Lower leg skin (tissue), 3 donors: ENCODE measurements at regions not wholly inside any gene's neighbourhood (a gene's known extent, or its start where the extent isn't known, plus 50 kb on each side); places are given as distances from the start of the nearest gene placed in this dataset.

Experiments
- CTCF ChIP-seq, 3 donors: fragments of 450-650 bp; IDR thresholded peaks; one replicate each; pipeline ENCODE4 v1.5.1; 2016; ENCODE audit warnings: antibody characterized with exemption in 3 of 3, mild to moderate bottlenecking in 3 of 3, moderate library complexity in 2 of 3
- POLR2A ChIP-seq, 2 donors: fragments of 450-650 bp; IDR thresholded peaks; one replicate each; pipeline ENCODE4 v1.6.1; 2016 to 2017; ENCODE audit warnings: antibody characterized with exemption in 2 of 2, mild to moderate bottlenecking in 1 of 2, moderate library complexity in 1 of 2

- TF ChIP-seq CTCF (IDR thresholded peaks at IDR 0.05) (no peak), POLR2A (IDR thresholded peaks at IDR 0.05) (no peak)
Measured at GRCh38 chr4:187576751-187577150, 418.8 kb upstream of the ZFP42 start.
